ENCODE measurements at regions not wholly inside any gene's neighbourhood (a gene's known extent, or its start where the extent isn't known, plus 50 kb on each side); places are given as distances from the start of the nearest gene placed in this dataset.

GRCh38 chr1:42096554-42096953 is 56.7 kb upstream of the GUCA2B start:
- no peak for DNase-seq (ENCODE audit: low read depth in 2 of 2)

GRCh38 chr1:42089246-42089645 is 64.0 kb upstream of the GUCA2B start:
- no peak for DNase-seq (ENCODE audit: low read depth in 2 of 2)

GRCh38 chr1:42086146-42086545 is 67.1 kb upstream of the GUCA2B start:
- DNase-seq (ENCODE audit: low read depth in 2 of 2), result no peak

GRCh38 chr1:42085596-42085995 is 67.6 kb upstream of the GUCA2B start:
- DNase-seq (ENCODE audit: low read depth in 2 of 2), result no peak

GRCh38 chr1:42081475-42081874 is 71.7 kb upstream of the GUCA2B start:
- no peak for DNase-seq (ENCODE audit: low read depth in 2 of 2)

GRCh38 chr1:42075179-42075578 is 78.0 kb upstream of the GUCA2B start:
- DNase-seq (ENCODE audit: low read depth in 2 of 2), result no peak

GRCh38 chr1:42070996-42071395 is 82.2 kb upstream of the GUCA2B start:
- DNase-seq (ENCODE audit: low read depth in 2 of 2), result no peak

GRCh38 chr1:42057800-42058199 is 95.4 kb upstream of the GUCA2B start:
- no peak for DNase-seq (ENCODE audit: low read depth in 2 of 2)

GRCh38 chr1:42056460-42056859 is 96.8 kb upstream of the GUCA2B start:
- DNase-seq (ENCODE audit: low read depth in 2 of 2), result no peak

- no peak for DNase-seq (ENCODE audit: low read depth in 2 of 2)
Observed at GRCh38 chr1:42055061-42055460, 98.1 kb upstream of the GUCA2B start.

- no peak for DNase-seq (ENCODE audit: low read depth in 2 of 2)
Observed at GRCh38 chr1:42052072-42052699, 101.0 kb upstream of the GUCA2B start.

GRCh38 chr1:42047508-42047880 is 105.7 kb upstream of the GUCA2B start:
- DNase-seq (ENCODE audit: low read depth in 2 of 2), result no peak

- no peak for DNase-seq (ENCODE audit: low read depth in 2 of 2)
Observed at GRCh38 chr1:42046761-42047507, 106.3 kb upstream of the GUCA2B start.

- DNase-seq (ENCODE audit: low read depth in 2 of 2), result no peak
Observed at GRCh38 chr1:42044346-42044745, 108.9 kb upstream of the GUCA2B start.

- no peak for DNase-seq (ENCODE audit: low read depth in 2 of 2)
Observed at GRCh38 chr1:42043811-42044210, 109.4 kb upstream of the GUCA2B start.

- DNase-seq (ENCODE audit: low read depth in 2 of 2), result no peak
Observed at GRCh38 chr1:42043182-42043581, 110.0 kb upstream of the GUCA2B start.

- DNase-seq (ENCODE audit: low read depth in 2 of 2), result no peak
Observed at GRCh38 chr1:42041031-42041430, 112.2 kb upstream of the GUCA2B start.

- no peak for DNase-seq (ENCODE audit: low read depth in 2 of 2)
Observed at GRCh38 chr1:42040159-42040558, 113.1 kb upstream of the GUCA2B start.

GRCh38 chr1:42038261-42038660 is 114.9 kb upstream of the GUCA2B start:
- no peak for DNase-seq (ENCODE audit: low read depth in 2 of 2)

GRCh38 chr1:42037586-42037985 is 115.6 kb upstream of the GUCA2B start:
- DNase-seq (ENCODE audit: low read depth in 2 of 2), result no peak

GRCh38 chr1:42037161-42037560 is 116.0 kb upstream of the GUCA2B start:
- no peak for DNase-seq (ENCODE audit: low read depth in 2 of 2)

GRCh38 chr1:42035830-42036604 is 117.2 kb upstream of the GUCA2B start:
- peak; percentile 80 to 92 for DNase-seq (ENCODE audit: low read depth in 2 of 2)
